Spleen (tissue), 7 donors: ENCODE measurements at regions not wholly inside any gene's neighbourhood (a gene's known extent, or its start where the extent isn't known, plus 50 kb on each side); places are given as distances from the start of the nearest gene placed in this dataset.

Experiments
- CTCF ChIP-seq, 11 experiments: fragments of 200-600 bp in 7 of 11; fragments of 450-650 bp in 4 of 11; sonication (generic) in 4 of 11; IDR thresholded peaks in 8 of 11; conservative IDR thresholded peaks in 3 of 11; 1 replicate in 7 of 11; 2 replicates in 4 of 11; pipeline versions ENCODE4 v1.4.0 to v1.8.0; 2016 to 2021; ENCODE audit warnings: antibody characterized with exemption in 11 of 11, inconsistent platforms in 4 of 11, mild to moderate bottlenecking in 1 of 11
- POLR2A ChIP-seq, 3 donors: fragments of 450-650 bp; IDR thresholded peaks; one replicate each; pipeline ENCODE4 v1.5.1; 2017; ENCODE audit warnings: antibody characterized with exemption in 3 of 3, mild to moderate bottlenecking in 1 of 3
- POLR2AphosphoS5 ChIP-seq, 3 donors: sonication (generic); formaldehyde crosslinking; IDR thresholded peaks; one replicate each; pipeline ENCODE4 v1.5.1; 2017; ENCODE audit warnings: antibody characterized with exemption in 3 of 3
- donor health status: DM: no; HTN: no; CAD: no; lungs with moderate emphysema.
- donor health status: DM: no; HTN: no; CAD: no.
- donor health status: DM: no; HTN: no; CAD: no.

- no peak for TF ChIP-seq CTCF (IDR thresholded peaks at IDR 0.05 in 8 of 11, conservative IDR thresholded peaks at IDR 0.05 in 3 of 11)
- TF ChIP-seq POLR2AphosphoS5 (IDR thresholded peaks at IDR 0.05), result no peak
- no peak for TF ChIP-seq POLR2A (IDR thresholded peaks at IDR 0.05)
Observed at GRCh38 chr21:24969068-24969467, 638.2 kb downstream of the MRPL39 start.
